AG20443 (cell line): ENCODE measurements at regions not wholly inside any gene's neighbourhood (a gene's known extent, or its start where the extent isn't known, plus 50 kb on each side); places are given as distances from the start of the nearest gene placed in this dataset.
"Not testable (repeated sequence)": the region's sequence is repeated elsewhere in the genome, so short reads cannot be mapped to it uniquely, and the experiment has no call there.

Experiments used
- DNase-seq: peaks from one replicate; pipeline ENCODE4 v3.0.0; 2012; ENCODE audit warnings: low spot score, mixed read lengths

DNA sequence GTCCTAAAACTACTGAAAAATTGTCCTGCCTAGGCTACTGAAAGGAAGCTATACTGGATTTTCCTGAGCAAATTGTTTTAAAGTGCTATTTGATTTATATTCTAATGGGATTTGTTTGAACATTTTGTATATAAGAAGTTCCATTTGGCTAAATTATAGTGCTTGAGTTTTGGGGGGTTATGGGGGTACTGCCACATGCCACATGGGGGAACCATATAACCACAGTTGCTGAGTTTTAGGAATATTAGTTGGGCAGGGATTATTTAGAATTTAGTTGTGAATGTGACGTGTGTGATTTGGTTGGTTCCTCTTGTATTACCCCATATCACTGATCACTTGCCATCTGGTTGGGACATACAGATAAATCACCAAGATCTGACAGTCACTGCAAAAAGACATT, 224.5 kb upstream of the TAPT1 start:
- peak; percentile 30 for DNase-seq

GRCh38 chr4:16450031-16450430, 223.8 kb upstream of the TAPT1 start:
- no peak for DNase-seq

DNA sequence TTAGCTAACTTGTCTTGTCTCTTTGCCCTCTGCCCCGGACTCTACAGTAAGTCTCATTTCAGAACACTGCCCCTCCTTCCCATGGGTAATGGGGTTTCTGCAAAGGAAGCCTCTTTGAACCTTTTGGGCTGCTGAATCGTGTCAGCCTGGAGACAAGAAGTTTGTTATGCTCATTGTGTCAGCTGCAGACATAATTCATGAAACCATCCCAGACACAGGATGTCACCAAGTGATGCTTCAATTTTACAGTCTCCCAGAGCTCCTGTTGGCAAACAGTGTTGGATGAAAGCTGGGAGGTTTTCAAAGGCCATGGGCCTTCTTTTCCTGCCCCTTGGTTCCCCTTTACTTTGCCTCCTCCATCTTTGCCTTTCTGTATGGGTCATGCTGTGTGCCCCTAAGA, 223.1 kb upstream of the TAPT1 start:
- no peak for DNase-seq

DNA sequence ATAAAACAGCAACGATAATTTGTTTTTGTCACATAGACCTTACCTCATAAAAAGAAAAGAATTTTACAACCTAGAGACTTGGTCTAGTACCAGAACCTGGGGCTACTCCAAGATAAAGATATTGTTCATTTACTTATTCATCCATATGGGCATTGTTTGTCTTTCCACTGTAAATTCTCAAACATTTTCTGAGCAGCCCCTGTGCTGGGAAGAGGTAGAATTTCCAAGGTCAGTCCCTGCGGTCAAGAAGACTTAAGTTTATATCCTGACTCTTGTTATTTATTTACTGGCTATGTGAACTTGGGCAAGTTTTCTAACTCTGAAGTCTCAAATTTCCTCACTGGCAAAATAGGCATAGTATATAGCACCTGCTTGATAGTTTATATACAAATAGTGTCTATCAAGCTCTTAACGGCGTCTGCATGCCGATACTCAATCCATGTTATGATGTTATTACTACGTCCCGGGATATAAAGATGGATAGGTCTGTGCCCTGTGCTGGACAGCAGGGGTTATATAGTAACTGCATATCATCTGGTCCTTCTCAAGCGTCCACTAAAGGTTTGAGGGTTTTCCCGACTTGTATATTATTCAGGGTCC, 222.1 kb upstream of the TAPT1 start:
- no peak for DNase-seq

DNA sequence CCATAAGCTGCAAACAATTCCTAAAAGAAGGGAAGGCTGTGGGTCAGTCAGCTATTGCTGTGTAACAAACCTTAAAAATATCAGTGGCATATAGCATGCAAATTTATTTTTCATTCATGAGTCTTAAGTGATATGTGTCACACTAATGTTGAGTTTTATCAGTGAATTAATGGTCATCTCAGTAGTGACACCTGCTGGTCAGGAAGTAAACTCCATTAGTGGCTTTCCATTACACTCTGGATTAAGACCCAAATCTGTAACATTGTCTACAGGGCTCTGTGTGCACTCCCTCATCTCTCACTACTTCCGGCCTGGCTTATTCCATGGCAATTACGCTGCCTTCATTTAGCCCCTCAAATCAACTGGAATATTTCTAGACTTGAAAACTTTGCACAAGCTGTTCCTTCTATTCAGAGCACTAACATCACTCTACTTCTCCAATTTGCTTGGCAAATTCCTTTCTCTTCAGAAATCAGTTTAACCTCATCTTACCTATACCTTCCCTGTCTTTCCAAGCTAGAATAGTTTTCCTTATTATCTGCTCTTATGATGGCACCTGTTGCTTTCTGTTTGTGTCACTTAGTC, 217.3 kb upstream of the TAPT1 start:
- peak; percentile 57 for DNase-seq

DNA sequence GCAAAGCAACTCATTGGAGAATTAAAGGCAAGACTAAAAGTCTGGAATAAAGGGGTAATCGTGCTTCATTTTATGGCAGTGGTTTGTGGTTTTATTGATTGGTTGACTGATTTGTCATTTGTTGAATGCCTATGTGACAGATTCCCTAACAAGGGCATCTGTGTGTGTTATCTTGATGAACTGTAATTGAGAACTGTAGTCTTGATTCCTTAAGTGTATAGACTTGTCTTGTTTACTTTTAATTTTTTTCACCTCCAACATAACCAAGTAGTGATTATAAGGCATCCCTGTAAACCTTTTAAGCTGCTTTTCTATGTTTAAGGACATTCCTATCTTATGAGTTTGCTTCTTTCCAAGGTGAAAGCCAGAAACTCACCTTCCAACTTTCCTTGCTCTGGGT, 216.0 kb upstream of the TAPT1 start:
- DNase-seq, result no peak

- no peak for DNase-seq
Observed at GRCh38 chr4:16439768-16440167, 213.5 kb upstream of the TAPT1 start.

GRCh38 chr4:16438986-16439385, 212.7 kb upstream of the TAPT1 start:
- DNase-seq, result peak; percentile 41

GRCh38 chr4:16437836-16438235, 211.6 kb upstream of the TAPT1 start:
- no peak for DNase-seq

DNA sequence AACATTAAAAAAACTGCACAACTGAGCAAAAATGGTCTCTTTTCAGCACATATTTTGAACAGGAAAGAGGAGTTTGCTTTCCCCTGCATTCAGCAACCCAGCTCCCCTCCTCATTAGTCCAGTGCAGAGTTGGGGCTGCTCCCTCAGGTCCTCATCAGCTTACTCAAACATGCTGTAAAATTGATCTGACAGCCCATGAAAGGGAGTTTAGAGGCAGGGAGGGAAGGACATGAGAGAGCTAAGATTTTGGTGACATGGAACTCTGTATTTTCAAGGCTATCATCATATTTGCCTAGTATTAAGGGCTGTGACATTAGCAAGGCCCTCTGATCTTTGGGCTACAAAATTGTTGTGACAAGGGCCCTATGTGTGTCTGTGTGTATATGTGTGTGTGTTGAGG, 205.6 kb upstream of the TAPT1 start:
- DNase-seq, result no peak

DNA sequence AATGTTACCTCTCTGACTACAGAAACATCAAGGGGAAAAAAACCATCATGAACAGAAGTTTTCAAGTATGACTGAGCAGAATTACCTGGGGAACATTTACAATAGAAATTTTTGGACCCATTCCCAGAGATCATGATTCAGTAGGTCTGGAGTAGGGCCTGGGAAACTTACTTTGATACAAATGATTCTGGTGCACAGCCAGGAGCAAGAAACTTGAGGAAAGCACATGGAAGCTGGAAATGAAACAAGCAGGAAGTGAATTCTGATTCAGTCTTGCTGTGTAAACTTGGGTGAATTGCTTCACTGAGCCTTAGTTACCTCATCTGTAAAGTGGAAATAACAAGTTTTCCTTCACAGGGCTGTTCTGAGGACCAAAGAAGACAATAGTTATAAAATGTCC, 192.5 kb upstream of the TAPT1 start:
- DNase-seq, result no peak

GRCh38 chr4:16417198-16417597, 190.9 kb upstream of the TAPT1 start:
- no peak for DNase-seq

- DNase-seq, result no peak
Observed at GRCh38 chr4:16416601-16417000, 190.3 kb upstream of the TAPT1 start.

DNA sequence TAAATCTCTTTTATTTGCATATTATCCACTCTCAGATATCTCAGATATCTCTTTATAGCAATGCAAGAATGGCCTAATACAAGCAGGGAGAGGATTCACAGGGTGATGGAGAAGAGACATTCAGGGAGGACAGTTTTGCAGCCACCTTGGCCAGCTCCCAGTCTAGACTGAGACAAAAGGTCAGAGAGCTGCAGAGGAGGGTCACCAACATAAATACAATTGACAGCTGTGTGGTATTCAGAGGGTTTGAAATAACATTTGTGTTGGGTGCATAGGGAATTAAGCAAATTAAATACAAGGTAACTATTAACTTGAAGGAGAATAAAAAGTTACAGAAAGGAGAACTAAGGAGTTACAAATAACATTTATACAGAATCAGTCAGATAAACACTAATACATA, 189.5 kb upstream of the TAPT1 start:
- DNase-seq, result no peak

GRCh38 chr4:16413814-16414555, 187.7 kb upstream of the TAPT1 start:
- DNase-seq, result no peak

DNA sequence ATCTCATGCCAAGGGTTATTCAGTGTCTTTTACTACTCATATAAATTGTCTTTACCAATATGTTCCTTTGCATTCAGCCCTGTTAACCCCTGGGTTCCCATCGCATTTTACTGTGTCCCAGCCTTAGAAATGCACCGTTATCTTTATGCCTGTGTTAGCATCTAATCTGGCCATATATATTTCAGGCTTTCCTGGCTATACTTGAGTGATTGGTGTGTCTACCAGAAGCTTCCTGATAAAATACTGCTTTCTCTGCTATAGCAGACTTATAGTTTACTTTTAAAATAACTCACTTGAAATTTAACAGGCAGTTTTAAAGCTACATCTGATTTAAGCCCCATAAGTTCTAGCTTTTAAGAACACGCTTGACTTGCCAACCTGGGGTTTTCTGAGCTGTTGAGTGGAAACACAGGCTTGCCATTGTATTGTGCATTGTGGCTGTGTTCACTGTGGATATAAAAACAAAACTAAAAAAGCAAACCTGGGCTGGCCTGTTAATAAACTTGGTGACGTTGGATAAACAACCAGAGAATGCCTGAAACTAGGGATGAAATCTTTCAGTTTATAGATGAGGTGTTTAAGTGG, 185.3 kb upstream of the TAPT1 start:
- no peak for DNase-seq

DNA sequence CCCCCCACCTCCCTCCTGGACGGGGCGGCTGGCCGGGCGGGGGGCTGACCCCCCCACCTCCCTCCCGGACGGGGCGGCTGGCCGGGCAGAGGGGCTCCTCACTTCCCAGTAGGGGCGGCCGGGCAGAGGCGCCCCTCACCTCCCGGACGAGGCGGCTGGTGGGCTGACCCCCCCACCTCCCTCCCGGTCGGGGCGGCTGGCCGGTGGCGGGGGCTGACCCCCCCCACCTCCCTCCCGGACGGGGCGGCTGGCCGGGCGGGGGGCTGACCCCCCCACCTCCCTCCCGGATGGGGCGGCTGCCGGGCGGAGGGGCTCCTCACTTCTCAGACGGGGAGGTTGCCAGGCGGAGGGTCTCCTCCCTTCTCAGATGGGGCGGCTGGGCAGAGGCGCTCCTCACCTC, 166.9 kb upstream of the TAPT1 start:
- DNase-seq, result not testable (repeated sequence)

- DNase-seq, result no peak
Observed at GRCh38 chr4:16391196-16391595, 164.9 kb upstream of the TAPT1 start.

GRCh38 chr4:16387448-16387847, 161.2 kb upstream of the TAPT1 start:
- no peak for DNase-seq

- no peak for DNase-seq
Observed at GRCh38 chr4:16386711-16387320, 160.5 kb upstream of the TAPT1 start.

GRCh38 chr4:16384576-16384975, 158.3 kb upstream of the TAPT1 start:
- DNase-seq, result no peak

GRCh38 chr4:16382571-16382970, 156.3 kb upstream of the TAPT1 start:
- no peak for DNase-seq

DNA sequence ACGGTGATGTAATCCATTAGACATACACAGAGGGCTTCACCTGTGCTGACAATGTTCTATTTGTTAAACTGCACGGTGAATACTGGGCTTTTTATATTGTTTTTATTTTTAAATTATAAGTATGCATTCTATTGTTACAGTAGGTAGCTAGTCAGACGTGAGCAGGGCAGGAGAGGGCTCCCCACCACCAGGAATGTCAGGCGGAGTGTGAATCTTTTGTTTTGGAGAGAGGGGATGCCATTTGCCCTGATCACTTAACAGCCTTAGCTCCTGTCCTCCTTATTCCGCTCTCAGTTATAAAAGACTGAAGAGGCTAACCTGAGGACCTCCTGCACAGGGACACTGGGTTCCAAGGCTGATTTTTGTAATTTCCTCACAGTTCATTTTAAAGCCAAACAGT, 151.6 kb upstream of the TAPT1 start:
- no peak for DNase-seq
